ENCODE measurements at regions not wholly inside any gene's neighbourhood (a gene's known extent, or its start where the extent isn't known, plus 50 kb on each side); places are given as distances from the start of the nearest gene placed in this dataset.

- no peak for TF ChIP-seq CTCF (IDR thresholded peaks at IDR 0.05; ENCODE audit: low read depth, low read length)
- TF ChIP-seq EZH2phosphoT487 (IDR thresholded peaks at IDR 0.05; ENCODE audit: low read depth): no peak
Measured at GRCh38 chr9:86792136-86792535, 155.2 kb downstream of the GAS1 start.
